Esophagus squamous epithelium (tissue), 4 donors: ENCODE measurements at regions not wholly inside any gene's neighbourhood (a gene's known extent, or its start where the extent isn't known, plus 50 kb on each side); places are given as distances from the start of the nearest gene placed in this dataset.

ENCODE experiments used
- CTCF ChIP-seq, 6 experiments: fragments of 450-650 bp in 4 of 6; fragments of 200-600 bp in 2 of 6; sonication (generic) in 2 of 6; IDR thresholded peaks; one replicate each; pipeline ENCODE4 v1.5.1; 2016 to 2019; ENCODE audit warnings: antibody characterized with exemption in 6 of 6, mild to moderate bottlenecking in 4 of 6, moderate library complexity in 4 of 6
- POLR2A ChIP-seq, 4 donors: fragments of 450-650 bp; IDR thresholded peaks; one replicate each; pipeline ENCODE4 v1.6.1; 2017; ENCODE audit warnings: antibody characterized with exemption in 4 of 4, mild to moderate bottlenecking in 4 of 4, moderate library complexity in 3 of 4

GRCh38 chr6:33875141-33875581 lies 71.4 kb upstream of the MLN start:
- TF ChIP-seq CTCF (IDR thresholded peaks at IDR 0.05) (no peak), POLR2A (IDR thresholded peaks at IDR 0.05) (no peak)
